Stimulated activated naive CD8-positive, alpha-beta T cell treated with anti-CD3 and anti-CD28 coated beads, Interleukin-15, Interleukin-2, amounts not matched to agents 100 U/mL and 50 U/mL, for 24 hours (primary cell): ENCODE measurements at regions not wholly inside any gene's neighbourhood (a gene's known extent, or its start where the extent isn't known, plus 50 kb on each side); places are given as distances from the start of the nearest gene placed in this dataset.
"Not testable (repeated sequence)": the region's sequence is repeated elsewhere in the genome, so short reads cannot be mapped to it uniquely, and the experiment has no call there.

ENCODE experiments used
- ATAC-seq: fragments of 150-1000 bp; cut with Tn5 transposase; one replicate; pipeline ENCODE4 v1.10.0; 2021
- DNase-seq: peaks from one replicate; pipeline ENCODE4 v3.0.0; 2021

- ATAC-seq = no peak
- no peak for DNase-seq
Measured at GRCh38 chr5:26388976-26389375, 649.4 kb downstream of the CDH9 start.

GRCh38 chr5:26386532-26386931, 651.9 kb downstream of the CDH9 start:
- no peak for ATAC-seq
- DNase-seq = no peak

GRCh38 chr5:26364624-26365023, 673.8 kb downstream of the CDH9 start:
- not testable (repeated sequence) for DNase-seq, ATAC-seq

- no peak for ATAC-seq
Measured at GRCh38 chr5:26343801-26344325, 694.5 kb downstream of the CDH9 start.

GRCh38 chr5:26339576-26339975, 698.8 kb downstream of the CDH9 start:
- no peak for DNase-seq
- ATAC-seq = no peak

More at GRCh38 chr5:26343801-26344325, 694.5 kb downstream of the CDH9 start:
- no peak for DNase-seq

- DNase-seq = no peak
- no peak for ATAC-seq
Measured at GRCh38 chr5:26329562-26330189, 708.7 kb downstream of the CDH9 start.

- DNase-seq (no peak), ATAC-seq (no peak)
Measured at GRCh38 chr5:26326153-26326759, 712.1 kb downstream of the CDH9 start.

GRCh38 chr5:26325432-26325831, 713.0 kb downstream of the CDH9 start:
- not testable (repeated sequence) for ATAC-seq, DNase-seq

GRCh38 chr5:26324273-26324895, 714.0 kb downstream of the CDH9 start:
- ATAC-seq = not testable (repeated sequence)

GRCh38 chr5:26323794-26324193, 714.6 kb downstream of the CDH9 start:
- DNase-seq (no peak), ATAC-seq (no peak)

More at GRCh38 chr5:26324273-26324895, 714.0 kb downstream of the CDH9 start:
- DNase-seq = not testable (repeated sequence)

- no peak for ATAC-seq
- no peak for DNase-seq
Measured at GRCh38 chr5:26321278-26321677, 717.1 kb downstream of the CDH9 start.

- ATAC-seq = no peak
- no peak for DNase-seq
Measured at GRCh38 chr5:26310415-26310814, 728.0 kb downstream of the CDH9 start.

- DNase-seq (no peak), ATAC-seq (no peak)
Measured at GRCh38 chr5:26295541-26295940, 742.8 kb downstream of the CDH9 start.

- ATAC-seq (no peak), DNase-seq (no peak)
Measured at GRCh38 chr5:26282190-26282589, 756.2 kb downstream of the CDH9 start.

GRCh38 chr5:26278078-26278477, 760.3 kb downstream of the CDH9 start:
- ATAC-seq (no peak), DNase-seq (no peak)

- no peak for ATAC-seq
- DNase-seq = no peak
Measured at GRCh38 chr5:26259081-26259480, 779.3 kb downstream of the CDH9 start.

GRCh38 chr5:26245321-26245720, 793.1 kb downstream of the CDH9 start:
- ATAC-seq = no peak
- no peak for DNase-seq

- DNase-seq (no peak), ATAC-seq (no peak)
Measured at GRCh38 chr5:26239588-26239987, 798.8 kb downstream of the CDH9 start.

- ATAC-seq = no peak
- no peak for DNase-seq
Measured at GRCh38 chr5:26237489-26237888, 800.9 kb downstream of the CDH9 start.

GRCh38 chr5:26236936-26237335, 801.5 kb downstream of the CDH9 start:
- ATAC-seq (no peak), DNase-seq (no peak)

GRCh38 chr5:26232706-26233105, 805.7 kb downstream of the CDH9 start:
- no peak for ATAC-seq
- DNase-seq = no peak

- ATAC-seq (no peak), DNase-seq (no peak)
Measured at GRCh38 chr5:26231316-26231715, 807.1 kb downstream of the CDH9 start.

GRCh38 chr5:26229848-26230247, 808.5 kb downstream of the CDH9 start:
- no peak for DNase-seq
- ATAC-seq = no peak
